ENCODE measurements at regions not wholly inside any gene's neighbourhood (a gene's known extent, or its start where the extent isn't known, plus 50 kb on each side); places are given as distances from the start of the nearest gene placed in this dataset.

GRCh38 chr2:14079576-14079975 lies 552.9 kb upstream of the LRATD1 start:
- TF ChIP-seq CTCF (IDR thresholded peaks at IDR 0.05), result no peak
- no peak for TF ChIP-seq POLR2A (IDR thresholded peaks at IDR 0.05)

Measured in right lobe of liver (tissue), 4 donors.